Calu3 (cell line): ENCODE measurements at regions not wholly inside any gene's neighbourhood (a gene's known extent, or its start where the extent isn't known, plus 50 kb on each side); places are given as distances from the start of the nearest gene placed in this dataset.

ENCODE experiments used
- BruUV-seq: library from RNA; stranded (reverse); fragments of 400-500 nt; replicated peaks from 2 replicates; lab custom pipeline; 2021; lab: Mats Ljungman, UMichigan
- CTCF ChIA-PET: fragments of 300-600 bp; sonication (Branson Sonifier 250); formaldehyde crosslinking; loops from one replicate; lab custom pipeline; 2022; ENCODE audit warnings: antibody characterized with exemption; lab: Charles Lee
- DNase-seq: peaks from one replicate; pipeline ENCODE4 v3.0.0; 2022
- H3K27ac Mint-ChIP-seq: one replicate; pipeline ENCODE4 v1.8.0; 2022; ENCODE audit warnings: mixed read lengths; ENCODE audit not compliant: unreplicated experiment
- H3K27me3 Mint-ChIP-seq: one replicate; pipeline ENCODE4 v1.8.0; 2022; ENCODE audit warnings: mixed read lengths; ENCODE audit not compliant: unreplicated experiment
- H3K36me3 Mint-ChIP-seq: one replicate; pipeline ENCODE4 v1.8.0; 2022; ENCODE audit warnings: mild to moderate bottlenecking, moderate library complexity, mixed read lengths; ENCODE audit not compliant: insufficient read depth, unreplicated experiment
- H3K4me1 Mint-ChIP-seq: one replicate; pipeline ENCODE4 v1.8.0; 2022; ENCODE audit warnings: mild to moderate bottlenecking, low read depth, mixed read lengths; ENCODE audit not compliant: unreplicated experiment
- H3K4me3 Mint-ChIP-seq: one replicate; pipeline ENCODE4 v1.8.0; 2022; ENCODE audit warnings: mild to moderate bottlenecking, low read depth, moderate library complexity, mixed read lengths; ENCODE audit not compliant: unreplicated experiment
- H3K9me3 Mint-ChIP-seq: one replicate; pipeline ENCODE4 v1.8.0; 2022; ENCODE audit warnings: low read depth, mixed read lengths; ENCODE audit not compliant: unreplicated experiment
- intact Hi-C: fragments of 100-400 bp; cut with micrococcal nuclease; formaldehyde crosslinking; loops from one replicate; pipeline ENCODE4 v1.10.0; 2022; ENCODE audit not compliant: unreplicated experiment
- TF ChIP-seq, protein P1 (sequence below): fragments of 200-600 bp; IDR thresholded peaks from one replicate; pipeline ENCODE4 v1.8.0; 2022; ENCODE audit warnings: antibody characterized with exemption; ENCODE audit not compliant: unreplicated experiment

DNA sequence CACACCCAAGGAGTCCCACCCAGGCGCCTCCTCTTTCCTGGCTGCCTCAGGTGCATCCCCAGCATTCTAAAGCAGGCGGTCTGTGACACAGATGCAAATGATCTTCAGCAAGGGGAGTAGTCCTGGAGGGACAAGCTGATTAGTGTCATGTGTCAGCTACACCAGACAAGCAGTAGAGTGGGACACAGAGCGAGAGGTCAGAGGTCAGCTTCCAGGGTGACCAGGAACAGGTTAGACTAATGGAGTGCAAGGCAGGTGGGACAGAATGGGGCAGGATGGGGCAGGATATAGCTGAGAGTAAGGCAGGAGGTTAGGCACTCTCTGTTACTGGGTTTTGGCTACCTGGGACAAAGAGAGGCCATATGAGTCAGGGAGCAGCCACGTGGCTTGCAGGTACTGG lies 534.0 kb downstream of the FUT8 start:
- peaks cover 48% of the 10 kb centered on the region for H3K27me3 Mint-ChIP-seq
- H3K27ac Mint-ChIP-seq: no peak overlapping the region
- intact Hi-C loops: no loop called here
- no TSS peak for BruUV-seq
- H3K9me3 Mint-ChIP-seq: no peaks in the 10 kb centered on the region
- TF ChIP-seq, protein P1, sequence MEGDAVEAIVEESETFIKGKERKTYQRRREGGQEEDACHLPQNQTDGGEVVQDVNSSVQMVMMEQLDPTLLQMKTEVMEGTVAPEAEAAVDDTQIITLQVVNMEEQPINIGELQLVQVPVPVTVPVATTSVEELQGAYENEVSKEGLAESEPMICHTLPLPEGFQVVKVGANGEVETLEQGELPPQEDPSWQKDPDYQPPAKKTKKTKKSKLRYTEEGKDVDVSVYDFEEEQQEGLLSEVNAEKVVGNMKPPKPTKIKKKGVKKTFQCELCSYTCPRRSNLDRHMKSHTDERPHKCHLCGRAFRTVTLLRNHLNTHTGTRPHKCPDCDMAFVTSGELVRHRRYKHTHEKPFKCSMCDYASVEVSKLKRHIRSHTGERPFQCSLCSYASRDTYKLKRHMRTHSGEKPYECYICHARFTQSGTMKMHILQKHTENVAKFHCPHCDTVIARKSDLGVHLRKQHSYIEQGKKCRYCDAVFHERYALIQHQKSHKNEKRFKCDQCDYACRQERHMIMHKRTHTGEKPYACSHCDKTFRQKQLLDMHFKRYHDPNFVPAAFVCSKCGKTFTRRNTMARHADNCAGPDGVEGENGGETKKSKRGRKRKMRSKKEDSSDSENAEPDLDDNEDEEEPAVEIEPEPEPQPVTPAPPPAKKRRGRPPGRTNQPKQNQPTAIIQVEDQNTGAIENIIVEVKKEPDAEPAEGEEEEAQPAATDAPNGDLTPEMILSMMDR: no peak
- DNase-seq: no peak
- H3K4me3 Mint-ChIP-seq: no peak overlapping the region
- CTCF ChIA-PET: interaction anchor here (1.9 kb wide), 1 partner anchor 9 kb away, joined by 6 read pairs; no protein-coding TSS in a partner anchor
- H3K4me1 Mint-ChIP-seq: peaks cover 12% of the 10 kb centered on the region
- no peaks in the 10 kb centered on the region for H3K36me3 Mint-ChIP-seq

DNA sequence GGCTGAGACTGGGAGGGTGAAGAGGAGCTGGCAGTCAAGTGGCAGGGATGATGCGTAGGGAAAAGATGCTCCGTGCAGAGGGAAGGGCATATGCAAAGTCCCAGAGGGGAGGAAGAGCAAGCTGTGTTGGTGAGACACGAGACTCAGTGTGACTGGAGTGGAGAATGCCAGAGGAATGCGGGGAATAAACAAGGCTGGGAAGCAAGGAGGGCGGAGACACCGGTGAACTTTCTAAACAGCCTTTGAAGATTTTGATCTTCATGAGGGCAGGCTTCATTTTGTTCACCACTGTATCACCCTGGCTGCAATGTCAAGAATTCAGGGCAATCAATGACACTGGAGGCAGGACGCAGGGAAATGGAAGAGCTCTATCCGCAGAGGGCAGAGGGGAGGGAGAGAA lies 535.8 kb downstream of the FUT8 start:
- no peak overlapping the region for H3K4me3 Mint-ChIP-seq
- peaks cover 48% of the 10 kb centered on the region for H3K27me3 Mint-ChIP-seq
- intact Hi-C loops: no loop called here
- no peak for DNase-seq
- BruUV-seq: no TSS peak
- CTCF ChIA-PET: no interaction called here
- no peaks in the 10 kb centered on the region for H3K9me3 Mint-ChIP-seq
- TF ChIP-seq, protein P1: no peak
- peaks cover 12% of the 10 kb centered on the region for H3K4me1 Mint-ChIP-seq
- no peak overlapping the region for H3K27ac Mint-ChIP-seq
- H3K36me3 Mint-ChIP-seq: no peaks in the 10 kb centered on the region

DNA sequence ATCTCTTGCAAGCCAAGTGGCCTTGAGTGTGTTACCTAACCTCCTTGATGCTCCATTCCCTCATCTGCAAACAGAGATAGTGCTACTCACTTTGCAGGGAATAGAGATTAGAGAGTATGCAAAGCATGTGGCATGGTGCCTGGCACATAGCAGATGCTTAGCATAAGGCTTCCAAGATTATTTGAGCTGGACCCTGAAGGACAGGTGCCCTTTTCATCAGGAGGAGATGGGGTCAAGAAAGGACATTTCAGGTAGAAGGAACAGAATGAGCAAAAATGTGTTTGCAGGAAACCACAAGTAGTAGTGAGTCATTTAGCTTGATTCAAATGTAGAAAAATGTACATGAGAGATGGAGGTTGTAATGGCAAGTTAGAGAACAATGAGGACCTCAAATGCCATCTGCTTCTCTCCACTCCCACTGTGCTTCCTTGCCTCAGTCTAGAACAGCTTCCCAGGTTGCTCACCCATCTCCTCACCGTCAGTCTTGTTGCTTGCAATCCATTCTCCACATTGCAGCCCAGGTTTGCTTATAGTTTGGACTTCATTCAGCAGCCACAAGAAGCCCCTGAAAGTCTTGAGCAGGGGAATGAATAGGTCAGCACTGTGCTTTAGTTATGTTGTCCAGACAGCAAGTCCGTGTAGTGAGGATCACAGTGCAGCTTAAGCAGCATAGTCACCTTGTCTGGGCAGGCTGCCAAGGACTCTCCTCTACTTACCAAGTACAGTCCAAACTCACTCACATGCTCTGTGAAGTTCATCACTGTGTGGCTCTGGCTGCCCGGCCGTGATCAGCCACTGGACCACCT lies 536.3 kb upstream of the CCDC196 start:
- intact Hi-C loops: loop anchor here (10.0 kb wide), 1 partner anchor 125 kb away; no protein-coding TSS in a partner anchor
- Mint-ChIP-seq H3K36me3 (no peaks in the 10 kb centered on the region), H3K9me3 (no peaks in the 10 kb centered on the region), H3K27ac (no peak overlapping the region), H3K27me3 (peaks cover 38% of the 10 kb centered on the region), H3K4me3 (no peak overlapping the region), H3K4me1 (peaks cover 12% of the 10 kb centered on the region)
- TF ChIP-seq, protein P1: no peak
- no TSS peak for BruUV-seq
- CTCF ChIA-PET: interaction anchor here (0.5 to 0.7 kb wide), 2 partner anchors 10 to 1137 kb away, joined by 3 read pairs; no protein-coding TSS in a partner anchor
- DNase-seq: peak; percentile 58

DNA sequence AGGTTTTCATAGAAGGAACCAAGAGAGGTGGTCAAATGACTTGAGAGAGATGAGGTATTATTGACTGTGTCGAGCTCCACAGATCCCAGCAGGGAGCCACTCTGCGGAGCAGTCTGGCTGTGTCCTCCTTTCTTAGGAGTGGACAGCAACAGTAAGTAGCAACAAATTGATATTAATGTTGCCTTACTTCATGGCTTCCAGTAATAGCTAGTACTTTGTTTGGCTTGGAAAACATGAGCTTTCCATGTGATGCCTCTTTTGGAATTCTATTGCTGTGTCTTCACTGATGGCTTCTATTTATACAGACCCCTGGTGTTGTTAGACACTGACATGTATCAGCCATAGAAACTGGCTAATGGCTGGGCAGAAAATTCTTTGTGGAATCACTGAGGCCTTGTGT lies 531.2 kb upstream of the CCDC196 start:
- no TSS peak for BruUV-seq
- TF ChIP-seq, protein P1: no peak
- CTCF ChIA-PET: interaction anchor here (1.9 kb wide), 1 partner anchor 9 kb away, joined by 6 read pairs; no protein-coding TSS in a partner anchor

More for the DNA sequence above, 531.2 kb upstream of the CCDC196 start:
- H3K27me3 Mint-ChIP-seq: peaks cover 6% of the 10 kb centered on the region
- DNase-seq: no peak
- no peak overlapping the region for H3K4me3 Mint-ChIP-seq
- H3K36me3 Mint-ChIP-seq: no peaks in the 10 kb centered on the region
- H3K4me1 Mint-ChIP-seq: peaks cover 5% of the 10 kb centered on the region
- no peak overlapping the region for H3K27ac Mint-ChIP-seq
- H3K9me3 Mint-ChIP-seq: no peaks in the 10 kb centered on the region
- intact Hi-C loops: loop anchor here (10.0 kb wide), 1 partner anchor 130 kb away; no protein-coding TSS in a partner anchor
